Right lobe of liver (tissue), 6 donors: ENCODE measurements at regions not wholly inside any gene's neighbourhood (a gene's known extent, or its start where the extent isn't known, plus 50 kb on each side); places are given as distances from the start of the nearest gene placed in this dataset.

Experiments used
- ATAC-seq, 4 donors: fragments of 200-7000 bp; cut with Tn5 transposase; one replicate each; pipeline ENCODE4 v1.9.1; 2020; ENCODE audit warnings: mild to moderate bottlenecking in 4 of 4, moderate library complexity in 4 of 4
- DNase-seq, 3 donors: peaks; one replicate each; pipeline ENCODE4 v3.0.0-alpha.2; 2020
- H3K27ac ChIP-seq, 3 donors: fragments of 200-600 bp; one replicate each; pipeline ENCODE4 v1.8.0; 2022
- H3K27me3 ChIP-seq, 2 donors: fragments of 200-600 bp; one replicate each; pipeline ENCODE4 v1.8.0; 2022
- H3K36me3 ChIP-seq, 4 donors: fragments of 200-600 bp; sonication (generic) in 1 of 4; one replicate each; pipeline versions ENCODE4 v1.5.1 to v1.8.0; 2017 to 2022; ENCODE audit warnings: control low read depth in 1 of 4
- H3K4me1 ChIP-seq, 4 donors: fragments of 200-600 bp; sonication (generic) in 1 of 4; one replicate each; pipeline versions ENCODE4 v1.5.1 to v1.8.0; 2017 to 2022; ENCODE audit warnings: control low read depth in 1 of 4
- H3K4me3 ChIP-seq, 3 donors: fragments of 200-600 bp; one replicate each; pipeline ENCODE4 v1.8.0; 2022
- H3K9me3 ChIP-seq, 4 donors: fragments of 200-600 bp; sonication (generic) in 1 of 4; one replicate each; pipeline versions ENCODE4 v1.5.1 to v1.8.0; 2017 to 2022; ENCODE audit warnings: control low read depth in 1 of 4
- CTCF ChIP-seq, 4 donors: fragments of 200-600 bp in 3 of 4; fragments of 450-650 bp in 1 of 4; IDR thresholded peaks; one replicate each; pipeline versions ENCODE4 v1.5.1 to v1.8.0; 2016 to 2022; ENCODE audit warnings: antibody characterized with exemption in 4 of 4, mild to moderate bottlenecking in 2 of 4
- POLR2A ChIP-seq: fragments of 450-650 bp; IDR thresholded peaks from one replicate; pipeline ENCODE4 v1.6.1; 2017; ENCODE audit warnings: antibody characterized with exemption, mild to moderate bottlenecking
- WGBS: methylation state at CpG from one replicate; pipeline ENCODE4 v1.1.6; 2018; ENCODE audit warnings: low coverage, low lambda C conversion rate; ENCODE audit not compliant: insufficient coverage; ENCODE audit errors: missing lambda C conversion rate; 5-methylcytosine and 5-hydroxymethylcytosine counted together
- intact Hi-C, 2 donors: fragments of 100-400 bp; cut with DNase I; formaldehyde crosslinking; loops; one replicate each; pipeline versions ENCODE4 v1.11.2 to v1.14.1; 2022
- donor health status: DM: no; HTN: yes; CAD: no.
- donor health status: DM: no; HTN: no; CAD: no.
- donor health status: DM: no; HTN: no; CAD: no.
- donor health status: DM: no; HTN: yes; CAD: no.
- donor health status: DM: no; HTN: yes; CAD: no.

DNA sequence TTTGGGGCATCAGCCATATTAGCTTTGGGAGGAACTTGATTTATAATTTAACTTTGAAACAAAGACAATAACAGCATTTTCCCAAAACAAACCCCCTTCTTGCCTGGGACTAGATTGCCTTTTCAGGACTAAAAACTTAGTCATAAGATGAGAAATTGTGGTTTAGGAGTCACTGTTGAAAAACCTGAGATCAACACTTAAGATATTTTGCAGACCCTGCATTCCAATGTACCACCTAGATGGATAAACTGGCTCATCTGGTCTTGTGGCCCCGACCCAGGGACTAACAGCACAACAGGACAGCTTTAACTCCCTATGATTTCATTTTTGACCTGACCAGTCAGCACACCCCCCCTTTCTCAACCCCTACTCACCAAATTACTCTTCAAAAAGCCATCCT is 1165.4 kb downstream of the XPNPEP1 start:
- Histone ChIP-seq H3K36me3 (no peaks in the 10 kb centered on the region), H3K4me1 (no peaks in the 10 kb centered on the region), H3K4me3 (no peak overlapping the region), H3K27ac (no peak overlapping the region), H3K9me3 (no peaks in the 10 kb centered on the region), H3K27me3 (no peaks in the 10 kb centered on the region)
- TF ChIP-seq CTCF (IDR thresholded peaks at IDR 0.05) (no peak), POLR2A (no peak)
- WGBS: 67% methylated on average over 1 of the region's 1 CpG
- ATAC-seq: no peak
- intact Hi-C loops: no loop called here
- DNase-seq: no peak

- intact Hi-C loops: no loop called here
These were observed 1167.7 kb downstream of the XPNPEP1 start for GRCh38 chr10:108755646-108756045.

GRCh38 chr10:108753326-108753725 is 1170.0 kb downstream of the XPNPEP1 start:
- WGBS: 19% methylated on average over 2 of the region's 2 CpGs
- intact Hi-C loops: no loop called here
- Histone ChIP-seq H3K27me3 (no peaks in the 10 kb centered on the region), H3K4me1 (no peaks in the 10 kb centered on the region), H3K4me3 (no peak overlapping the region), H3K9me3 (no peaks in the 10 kb centered on the region), H3K27ac (no peak overlapping the region), H3K36me3 (no peaks in the 10 kb centered on the region)
- no peak for DNase-seq
- no peak for TF ChIP-seq POLR2A
- TF ChIP-seq CTCF (IDR thresholded peaks at IDR 0.05): no peak
- peak in 1 of 4 donors; percentile 43 for ATAC-seq

More at GRCh38 chr10:108755646-108756045, 1167.7 kb downstream of the XPNPEP1 start:
- no peaks in the 10 kb centered on the region for H3K27me3 ChIP-seq
- ATAC-seq: no peak
- WGBS: 64% methylated on average over 1 of the region's 1 CpG
- no peaks in the 10 kb centered on the region for H3K4me1 ChIP-seq
- DNase-seq: no peak
- no peak overlapping the region for H3K4me3 ChIP-seq
- TF ChIP-seq CTCF (IDR thresholded peaks at IDR 0.05) (no peak), POLR2A (no peak)
- H3K9me3 ChIP-seq: no peaks in the 10 kb centered on the region
- H3K36me3 ChIP-seq: no peaks in the 10 kb centered on the region
- no peak overlapping the region for H3K27ac ChIP-seq

GRCh38 chr10:108749042-108749441 is 1174.3 kb downstream of the XPNPEP1 start:
- no peak for DNase-seq
- H3K27me3 ChIP-seq: no peaks in the 10 kb centered on the region
- intact Hi-C loops: no loop called here
- ATAC-seq: no peak
- H3K36me3 ChIP-seq: no peaks in the 10 kb centered on the region
- no peak overlapping the region for H3K27ac ChIP-seq
- H3K4me3 ChIP-seq: no peak overlapping the region
- TF ChIP-seq CTCF (IDR thresholded peaks at IDR 0.05): no peak
- no peak for TF ChIP-seq POLR2A
- H3K9me3 ChIP-seq: no peaks in the 10 kb centered on the region
- no peaks in the 10 kb centered on the region for H3K4me1 ChIP-seq

GRCh38 chr10:108736111-108736510 is 1187.2 kb downstream of the XPNPEP1 start:
- Histone ChIP-seq H3K36me3 (no peaks in the 10 kb centered on the region), H3K4me1 (no peaks in the 10 kb centered on the region), H3K27ac (no peak overlapping the region), H3K4me3 (no peak overlapping the region), H3K27me3 (no peaks in the 10 kb centered on the region), H3K9me3 (no peaks in the 10 kb centered on the region)
- no peak for DNase-seq
- TF ChIP-seq POLR2A (no peak), CTCF (IDR thresholded peaks at IDR 0.05) (no peak)
- 83% methylated on average over 1 of the region's 1 CpG for WGBS
- ATAC-seq: no peak
- intact Hi-C loops: no loop called here
